GM19467 (cell line): ENCODE measurements at regions not wholly inside any gene's neighbourhood (a gene's known extent, or its start where the extent isn't known, plus 50 kb on each side); places are given as distances from the start of the nearest gene placed in this dataset.
"Not testable (repeated sequence)": the region's sequence is repeated elsewhere in the genome, so short reads cannot be mapped to it uniquely, and the experiment has no call there.

Experiments
- ATAC-seq: cut with Tn5 transposase; IDR thresholded peaks from one replicate; pipeline ENCODE4 v1.9.1; 2021; ENCODE audit warnings: mild to moderate bottlenecking, moderate library complexity; ENCODE audit not compliant: unreplicated experiment

- ATAC-seq: no peak
These were observed 99.7 kb upstream of the CTDP1 start for GRCh38 chr18:79579807-79580497.

GRCh38 chr18:79580498-79581171 is 99.0 kb upstream of the CTDP1 start:
- no peak for ATAC-seq

- ATAC-seq: no peak
These were observed 98.2 kb upstream of the CTDP1 start for GRCh38 chr18:79581406-79581805.

- ATAC-seq: no peak
These were observed 97.7 kb upstream of the CTDP1 start for GRCh38 chr18:79581911-79582310.

- ATAC-seq: no peak
These were observed 96.6 kb upstream of the CTDP1 start for GRCh38 chr18:79582978-79583377.

GRCh38 chr18:79583426-79583825 is 96.2 kb upstream of the CTDP1 start:
- no peak for ATAC-seq

GRCh38 chr18:79583984-79584401 is 95.6 kb upstream of the CTDP1 start:
- ATAC-seq: no peak

- no peak for ATAC-seq
These were observed 94.9 kb upstream of the CTDP1 start for GRCh38 chr18:79584491-79585394.

- no peak for ATAC-seq
These were observed 93.9 kb upstream of the CTDP1 start for GRCh38 chr18:79585395-79586370.

GRCh38 chr18:79586436-79587225 is 93.0 kb upstream of the CTDP1 start:
- no peak for ATAC-seq

GRCh38 chr18:79587226-79587741 is 92.3 kb upstream of the CTDP1 start:
- ATAC-seq: no peak

GRCh38 chr18:79587779-79588635 is 91.6 kb upstream of the CTDP1 start:
- no peak for ATAC-seq

- no peak for ATAC-seq
These were observed 90.7 kb upstream of the CTDP1 start for GRCh38 chr18:79588636-79589481.

- ATAC-seq: no peak
These were observed 90.0 kb upstream of the CTDP1 start for GRCh38 chr18:79589601-79590091.

- ATAC-seq: no peak
These were observed 89.2 kb upstream of the CTDP1 start for GRCh38 chr18:79590191-79591031.

GRCh38 chr18:79591032-79591308 is 88.6 kb upstream of the CTDP1 start:
- ATAC-seq: no peak

GRCh38 chr18:79592684-79593083 is 86.9 kb upstream of the CTDP1 start:
- ATAC-seq: not testable (repeated sequence)
